ENCODE measurements at regions not wholly inside any gene's neighbourhood (a gene's known extent, or its start where the extent isn't known, plus 50 kb on each side); places are given as distances from the start of the nearest gene placed in this dataset.

GRCh38 chr1:227392984-227393764 lies 74.9 kb upstream of the CDC42BPA start:
- no peak for DNase-seq (ENCODE audit: low read depth)
- no peaks in the 10 kb centered on the region for H3K36me3 ChIP-seq (ENCODE audit: control insufficient read depth, insufficient read depth, low read length)
- no peak overlapping the region for H3K4me3 ChIP-seq (ENCODE audit: low read depth, low read length)
- no peaks in the 10 kb centered on the region for H3K27me3 ChIP-seq (ENCODE audit: control insufficient read depth, insufficient read depth, low read length)
- TF ChIP-seq CTCF (IDR thresholded peaks at IDR 0.05; ENCODE audit: insufficient read depth, low read length, poor library complexity, severe bottlenecking), result no peak

DNA sequence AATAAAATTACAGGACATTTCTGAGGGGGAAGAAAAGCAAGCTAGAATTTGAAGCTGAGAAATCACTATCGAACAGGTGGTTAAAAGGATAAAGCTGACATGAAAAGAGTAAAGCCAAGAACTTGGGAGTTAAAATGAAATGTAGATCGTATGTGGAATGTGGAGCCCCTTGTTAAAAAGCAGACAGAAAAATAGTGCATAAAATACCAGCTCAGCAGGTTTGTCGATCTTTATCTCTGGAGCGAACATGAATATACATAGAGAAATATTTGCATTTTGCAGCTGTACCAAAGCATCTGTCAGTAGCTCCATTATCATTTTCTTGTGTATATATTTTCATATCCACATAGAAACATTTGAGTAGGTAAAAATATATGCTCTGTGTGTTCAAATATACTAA lies 73.6 kb upstream of the CDC42BPA start:
- no peak overlapping the region for H3K4me3 ChIP-seq (ENCODE audit: low read depth, low read length)
- no peaks in the 10 kb centered on the region for H3K27me3 ChIP-seq (ENCODE audit: control insufficient read depth, insufficient read depth, low read length)
- no peak for DNase-seq (ENCODE audit: low read depth)
- H3K36me3 ChIP-seq (ENCODE audit: control insufficient read depth, insufficient read depth, low read length), result no peaks in the 10 kb centered on the region
- TF ChIP-seq CTCF (IDR thresholded peaks at IDR 0.05; ENCODE audit: insufficient read depth, low read length, poor library complexity, severe bottlenecking), result no peak

DNA sequence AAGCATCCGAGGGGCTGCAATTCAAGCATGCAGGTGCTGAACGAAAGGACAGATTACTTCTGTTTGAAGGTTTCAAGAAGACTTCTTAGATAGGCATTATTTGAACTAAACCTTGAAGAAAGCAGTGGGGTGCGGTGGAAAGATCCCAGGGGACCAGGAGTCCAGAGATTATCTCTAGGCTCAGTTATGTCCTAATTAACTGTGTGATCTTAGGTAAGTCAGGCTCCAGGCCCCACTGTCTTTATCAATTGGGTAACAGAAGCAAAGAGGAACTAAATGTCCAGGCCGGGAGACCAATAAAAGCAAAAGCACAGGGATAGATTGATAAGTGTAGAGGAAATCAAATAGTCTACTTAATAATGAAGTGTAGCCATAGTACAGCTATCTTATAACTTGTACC lies 72.9 kb upstream of the CDC42BPA start:
- Histone ChIP-seq H3K36me3 (ENCODE audit: control insufficient read depth, insufficient read depth, low read length) (no peaks in the 10 kb centered on the region), H3K4me3 (ENCODE audit: low read depth, low read length) (no peak overlapping the region), H3K27me3 (ENCODE audit: control insufficient read depth, insufficient read depth, low read length) (no peaks in the 10 kb centered on the region)
- TF ChIP-seq CTCF (IDR thresholded peaks at IDR 0.05; ENCODE audit: insufficient read depth, low read length, poor library complexity, severe bottlenecking), result no peak
- DNase-seq (ENCODE audit: low read depth), result no peak

GRCh38 chr1:227390525-227390924 lies 72.2 kb upstream of the CDC42BPA start:
- DNase-seq (ENCODE audit: low read depth), result no peak
- no peak overlapping the region for H3K4me3 ChIP-seq (ENCODE audit: low read depth, low read length)
- H3K27me3 ChIP-seq (ENCODE audit: control insufficient read depth, insufficient read depth, low read length), result no peaks in the 10 kb centered on the region
- no peaks in the 10 kb centered on the region for H3K36me3 ChIP-seq (ENCODE audit: control insufficient read depth, insufficient read depth, low read length)
- no peak for TF ChIP-seq CTCF (IDR thresholded peaks at IDR 0.05; ENCODE audit: insufficient read depth, low read length, poor library complexity, severe bottlenecking)

DNA sequence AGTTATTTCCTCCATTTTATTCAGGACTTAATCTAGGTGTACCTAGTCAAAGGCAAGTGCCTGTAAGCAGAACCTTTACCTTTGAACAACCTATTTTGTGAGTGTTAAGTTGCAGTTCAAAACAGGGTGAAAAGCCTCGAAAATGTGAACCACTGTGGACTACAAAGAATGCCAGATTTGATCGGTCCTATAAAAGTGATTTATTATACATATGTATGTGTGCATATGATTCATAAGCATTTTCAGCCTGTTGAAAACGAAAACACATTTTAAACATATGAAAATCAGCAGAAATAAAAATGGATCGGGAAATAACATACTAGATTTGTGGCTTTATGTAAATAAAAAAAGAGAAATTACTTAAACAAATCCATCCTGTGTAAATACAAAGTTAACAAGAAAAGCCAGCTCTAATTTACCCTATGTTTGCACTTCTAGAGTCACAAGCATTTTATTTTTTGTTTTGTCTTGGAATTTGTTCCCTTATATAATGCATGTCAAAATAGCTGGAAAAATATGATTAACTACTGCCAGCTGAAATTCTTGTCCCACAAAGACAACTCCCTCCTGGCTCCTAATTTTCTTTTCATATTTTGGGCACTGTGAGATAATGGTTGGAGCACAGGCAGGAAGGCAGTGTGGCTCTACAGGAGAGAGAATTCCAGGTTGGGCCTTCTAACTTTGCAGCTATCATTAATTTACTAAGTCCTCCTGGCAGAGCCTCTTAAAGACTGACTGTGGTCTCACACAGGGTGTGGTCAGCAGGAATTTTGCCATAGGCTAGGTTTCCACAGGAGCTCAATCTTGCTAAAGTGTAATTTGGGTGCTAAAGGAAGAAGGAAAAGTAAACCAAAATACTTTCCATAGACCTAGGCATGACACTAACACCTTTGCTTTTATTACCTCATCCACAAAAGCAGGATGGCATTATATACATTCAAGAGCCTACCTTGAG lies 70.2 kb upstream of the CDC42BPA start:
- Histone ChIP-seq H3K27me3 (ENCODE audit: control insufficient read depth, insufficient read depth, low read length) (no peaks in the 10 kb centered on the region), H3K4me3 (ENCODE audit: low read depth, low read length) (no peak overlapping the region), H3K36me3 (ENCODE audit: control insufficient read depth, insufficient read depth, low read length) (no peaks in the 10 kb centered on the region)
- DNase-seq (ENCODE audit: low read depth), result no peak
- no peak for TF ChIP-seq CTCF (IDR thresholded peaks at IDR 0.05; ENCODE audit: insufficient read depth, low read length, poor library complexity, severe bottlenecking)

Measured in kidney epithelial cell (primary cell).